ENCODE measurements at regions not wholly inside any gene's neighbourhood (a gene's known extent, or its start where the extent isn't known, plus 50 kb on each side); places are given as distances from the start of the nearest gene placed in this dataset.
"Not testable (repeated sequence)": the region's sequence is repeated elsewhere in the genome, so short reads cannot be mapped to it uniquely, and the experiment has no call there.

DNA sequence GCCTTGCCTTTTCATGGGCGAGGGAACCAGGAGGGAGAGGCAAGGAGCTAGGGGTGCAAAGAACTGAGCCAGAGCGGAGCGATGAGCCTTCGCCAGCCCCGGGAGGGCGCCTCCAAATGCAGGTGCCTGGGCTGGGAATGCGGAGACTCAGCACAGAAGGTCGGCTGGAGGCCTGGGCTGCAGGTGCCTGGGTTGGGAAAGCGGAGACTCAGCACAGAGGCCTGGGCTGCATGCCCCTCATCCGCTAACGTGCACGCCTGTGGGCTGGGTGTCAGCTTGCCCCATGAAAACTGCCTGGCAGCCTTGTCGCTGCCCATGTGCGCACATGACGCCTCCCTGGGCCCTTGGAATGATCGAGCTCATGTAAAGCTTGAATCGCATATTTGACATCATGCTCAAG is 51.8 kb downstream of the POM121L12 start:
- no peaks in the 10 kb centered on the region for H3K27me3 Mint-ChIP-seq
- H3K9me3 Mint-ChIP-seq, result peaks cover 11 to 35% (median 17%) of the 10 kb centered on the region in 9 donors
- DNase-seq (no peak), ATAC-seq (no peak)
- no peak overlapping the region for H3K27ac Mint-ChIP-seq
- H3K4me3 Mint-ChIP-seq, result no peak overlapping the region
- peaks cover 0 to 7% (median 4%) of the 10 kb centered on the region in 3 donors for H3K36me3 Mint-ChIP-seq
- POLR2A ChIA-PET, result no interaction called here
- no peaks in the 10 kb centered on the region for H3K4me1 Mint-ChIP-seq

DNA sequence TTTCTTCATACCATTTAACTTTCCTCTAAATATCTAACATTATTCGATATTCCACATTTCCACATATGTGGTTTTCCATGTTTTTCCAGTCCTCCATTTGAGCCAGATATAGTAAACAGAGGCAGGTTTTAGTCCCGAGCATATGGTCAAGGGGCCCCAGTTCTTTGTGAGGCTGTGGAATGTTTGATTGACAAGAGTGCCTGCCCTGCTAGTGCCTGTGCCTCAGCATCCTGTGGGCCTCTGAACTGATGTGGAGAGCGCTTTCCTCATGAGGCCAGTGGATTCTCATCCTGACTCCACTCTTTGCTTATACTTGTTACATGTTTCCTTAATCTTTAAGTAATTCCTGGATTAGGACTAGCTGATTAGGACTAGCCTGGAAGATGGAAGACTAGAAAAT is 58.8 kb downstream of the POM121L12 start:
- Mint-ChIP-seq H3K9me3 (peaks cover 0 to 24% (median 12%) of the 10 kb centered on the region in 9 donors), H3K4me1 (no peaks in the 10 kb centered on the region), H3K36me3 (peaks cover 0 to 4% (median 0%) of the 10 kb centered on the region in 3 donors), H3K27me3 (no peaks in the 10 kb centered on the region), H3K4me3 (no peak overlapping the region), H3K27ac (no peak overlapping the region)
- POLR2A ChIA-PET, result no interaction called here
- ATAC-seq (no peak), DNase-seq (no peak)

DNA sequence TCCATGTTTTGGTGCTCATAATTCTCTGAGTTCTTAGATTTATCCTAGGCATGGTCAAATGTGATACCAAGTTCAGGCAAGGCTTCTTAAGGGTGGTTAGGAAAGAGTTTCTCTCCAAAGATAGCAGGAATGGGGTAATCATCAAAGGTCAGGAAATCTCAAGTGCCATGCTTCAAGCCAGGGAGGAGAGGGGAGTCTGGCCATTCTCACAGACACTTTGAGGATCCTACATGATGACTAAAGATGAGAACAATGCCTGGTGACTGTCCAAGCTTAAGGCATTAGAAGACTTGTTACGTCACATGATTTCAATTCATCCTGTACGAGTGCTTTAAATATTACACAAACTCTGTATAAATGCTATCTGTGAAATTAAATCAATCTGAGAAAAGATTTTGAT is 59.4 kb downstream of the POM121L12 start:
- Mint-ChIP-seq H3K9me3 (peaks cover 0 to 18% (median 13%) of the 10 kb centered on the region in 9 donors), H3K27ac (no peak overlapping the region), H3K27me3 (no peaks in the 10 kb centered on the region), H3K4me1 (no peaks in the 10 kb centered on the region), H3K4me3 (no peak overlapping the region), H3K36me3 (peaks cover 0 to 4% (median 0%) of the 10 kb centered on the region in 3 donors)
- POLR2A ChIA-PET, result no interaction called here
- DNase-seq (no peak), ATAC-seq (no peak)

DNA sequence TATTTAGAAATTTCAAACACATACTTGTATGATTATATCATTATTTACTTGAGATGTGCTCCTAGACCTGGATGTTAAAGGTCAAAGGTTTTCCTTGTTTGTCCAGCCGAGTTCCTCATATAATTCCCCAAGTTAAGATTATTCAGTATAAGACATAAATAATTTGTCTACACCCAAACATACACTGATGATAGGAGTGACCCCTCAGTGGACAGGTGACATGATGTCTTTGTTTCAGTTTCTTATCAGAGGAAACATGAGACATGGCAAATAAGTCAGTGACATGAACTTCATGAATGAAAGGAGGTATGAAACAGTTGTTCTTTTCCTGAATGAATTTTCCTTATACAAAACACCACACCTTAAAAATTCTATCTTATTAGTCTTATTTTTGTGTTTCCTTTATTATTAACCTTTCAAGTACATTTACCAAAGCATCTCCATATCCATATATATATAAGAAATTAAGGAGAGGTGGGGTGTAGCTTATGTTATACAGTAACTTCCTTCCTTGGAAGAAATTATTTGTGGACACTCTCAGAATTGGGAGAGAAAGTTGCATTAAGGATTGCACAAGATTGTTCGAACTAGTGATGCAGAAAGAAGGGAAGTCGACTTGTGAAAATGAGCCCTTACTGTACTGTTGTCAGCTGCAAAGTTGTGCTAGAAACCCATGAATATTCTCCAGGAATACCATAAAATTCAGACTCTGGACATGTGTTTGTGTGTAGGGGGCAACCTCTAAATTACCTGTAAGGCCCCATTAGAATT is 60.5 kb downstream of the POM121L12 start:
- DNase-seq (no peak), ATAC-seq (no peak)
- H3K27me3 Mint-ChIP-seq, result no peaks in the 10 kb centered on the region
- peaks cover 4 to 22% (median 10%) of the 10 kb centered on the region in 9 donors for H3K9me3 Mint-ChIP-seq
- POLR2A ChIA-PET, result no interaction called here
- peaks cover 0 to 4% (median 0%) of the 10 kb centered on the region in 3 donors for H3K36me3 Mint-ChIP-seq
- H3K27ac Mint-ChIP-seq, result no peak overlapping the region
- H3K4me1 Mint-ChIP-seq, result no peaks in the 10 kb centered on the region
- H3K4me3 Mint-ChIP-seq, result no peak overlapping the region

- peaks cover 0 to 12% (median 0%) of the 10 kb centered on the region in 3 donors for H3K36me3 Mint-ChIP-seq
- ATAC-seq (no peak), DNase-seq (no peak)
- H3K4me1 Mint-ChIP-seq, result no peaks in the 10 kb centered on the region
- H3K27me3 Mint-ChIP-seq, result no peaks in the 10 kb centered on the region
- H3K9me3 Mint-ChIP-seq, result peaks cover 0 to 43% (median 14%) of the 10 kb centered on the region in 9 donors
- H3K4me3 Mint-ChIP-seq, result no peak overlapping the region
- H3K27ac Mint-ChIP-seq, result no peak overlapping the region
- POLR2A ChIA-PET, result no interaction called here
These were observed 64.7 kb downstream of the POM121L12 start for GRCh38 chr7:53100091-53100490.

DNA sequence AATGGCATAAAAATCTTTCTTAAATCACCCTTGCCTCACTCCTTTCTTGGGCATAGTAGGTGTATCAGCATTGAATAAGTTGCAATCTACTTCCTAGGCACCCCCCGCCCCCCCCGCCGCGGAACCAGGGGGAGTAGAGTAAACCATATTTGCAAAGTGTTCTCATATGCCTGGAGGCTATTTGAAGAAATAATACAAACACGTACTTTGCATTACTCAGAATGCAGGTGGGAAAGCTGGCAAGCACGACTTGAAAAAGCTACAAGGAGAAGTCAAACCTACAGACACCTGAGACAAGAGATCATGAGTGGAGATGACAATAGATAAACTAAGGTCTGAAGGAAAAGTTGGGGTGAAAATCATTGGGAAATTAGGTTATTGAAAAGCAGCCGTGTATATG is 65.6 kb downstream of the POM121L12 start:
- Mint-ChIP-seq H3K27me3 (no peaks in the 10 kb centered on the region), H3K36me3 (peaks cover 0 to 12% (median 0%) of the 10 kb centered on the region in 3 donors), H3K4me1 (no peaks in the 10 kb centered on the region), H3K9me3 (peaks cover 0 to 43% (median 17%) of the 10 kb centered on the region in 9 donors), H3K27ac (no peak overlapping the region), H3K4me3 (no peak overlapping the region)
- POLR2A ChIA-PET, result no interaction called here
- no peak for DNase-seq
- no peak for ATAC-seq

DNA sequence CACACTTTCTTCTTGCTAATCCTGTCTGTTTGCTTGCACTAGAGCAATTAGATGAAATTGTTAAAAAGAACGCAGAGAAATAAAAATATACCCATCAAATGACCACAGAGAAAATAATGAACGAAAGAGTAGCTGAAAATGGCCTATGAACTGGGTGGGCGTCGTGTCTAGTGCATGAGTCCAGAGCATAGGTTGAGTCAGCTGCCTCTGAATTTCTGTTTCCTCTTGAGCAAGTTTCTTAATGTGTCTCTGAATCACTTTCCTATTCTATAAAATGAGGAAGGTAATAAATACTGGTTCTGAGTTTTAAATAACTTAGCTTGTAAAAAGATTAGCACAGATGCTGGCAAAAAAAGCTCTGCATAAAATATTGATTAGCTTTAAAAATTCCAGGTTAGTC is 75.0 kb downstream of the POM121L12 start:
- Mint-ChIP-seq H3K27me3 (no peaks in the 10 kb centered on the region), H3K36me3 (no peaks in the 10 kb centered on the region), H3K4me1 (no peaks in the 10 kb centered on the region), H3K4me3 (no peak overlapping the region), H3K9me3 (peaks cover 0 to 16% (median 4%) of the 10 kb centered on the region in 9 donors), H3K27ac (no peak overlapping the region)
- DNase-seq, result no peak
- ATAC-seq, result no peak
- POLR2A ChIA-PET, result no interaction called here

DNA sequence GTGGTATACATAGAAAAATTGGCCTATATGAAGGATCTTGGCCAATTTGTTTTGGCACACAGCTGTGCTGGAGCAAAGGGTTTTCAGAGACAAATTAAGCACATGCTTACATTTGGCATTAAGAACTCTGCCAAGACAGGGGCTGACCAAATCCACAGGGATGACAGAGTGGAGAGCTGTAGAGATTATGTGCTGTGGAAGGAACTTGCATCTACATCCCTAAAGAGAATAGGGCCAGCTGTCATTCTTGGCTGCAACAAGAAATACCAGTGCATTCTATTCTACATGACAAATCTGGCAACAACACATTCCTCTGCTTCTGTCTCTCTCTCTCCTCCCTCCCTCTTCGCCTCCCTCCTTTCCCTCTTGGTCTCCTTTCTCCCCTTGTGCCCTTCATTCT is 75.6 kb downstream of the POM121L12 start:
- Mint-ChIP-seq H3K27me3 (no peaks in the 10 kb centered on the region), H3K36me3 (no peaks in the 10 kb centered on the region), H3K9me3 (peaks cover 0 to 16% (median 4%) of the 10 kb centered on the region in 9 donors), H3K4me3 (no peak overlapping the region), H3K27ac (no peak overlapping the region), H3K4me1 (no peaks in the 10 kb centered on the region)
- ATAC-seq, result no peak
- no peak for DNase-seq
- POLR2A ChIA-PET, result no interaction called here

- Mint-ChIP-seq H3K9me3 (peaks cover 0 to 24% (median 6%) of the 10 kb centered on the region in 9 donors), H3K4me3 (no peak overlapping the region)
- POLR2A ChIA-PET, result no interaction called here
These were observed 78.0 kb downstream of the POM121L12 start for GRCh38 chr7:53113424-53113823.

GRCh38 chr7:53119514-53119941 is 84.1 kb downstream of the POM121L12 start:
- Mint-ChIP-seq H3K36me3 (peaks cover 0 to 4% (median 0%) of the 10 kb centered on the region in 3 donors), H3K27ac (no peak overlapping the region), H3K4me3 (no peak overlapping the region), H3K9me3 (peaks cover 2 to 43% (median 9%) of the 10 kb centered on the region in 9 donors), H3K27me3 (no peaks in the 10 kb centered on the region), H3K4me1 (no peaks in the 10 kb centered on the region)
- no peak for DNase-seq
- POLR2A ChIA-PET, result no interaction called here
- ATAC-seq, result no peak

More at GRCh38 chr7:53113424-53113823, 78.0 kb downstream of the POM121L12 start:
- ATAC-seq, result no peak
- no peaks in the 10 kb centered on the region for H3K4me1 Mint-ChIP-seq
- no peaks in the 10 kb centered on the region for H3K36me3 Mint-ChIP-seq
- DNase-seq, result no peak
- no peak overlapping the region for H3K27ac Mint-ChIP-seq
- H3K27me3 Mint-ChIP-seq, result no peaks in the 10 kb centered on the region

GRCh38 chr7:53121374-53121773 is 85.9 kb downstream of the POM121L12 start:
- Mint-ChIP-seq H3K4me1 (no peaks in the 10 kb centered on the region), H3K4me3 (no peak overlapping the region), H3K9me3 (peaks cover 5 to 42% (median 11%) of the 10 kb centered on the region in 9 donors), H3K27me3 (no peaks in the 10 kb centered on the region), H3K36me3 (peaks cover 0 to 4% (median 0%) of the 10 kb centered on the region in 3 donors), H3K27ac (no peak overlapping the region)
- no peak for DNase-seq
- no peak for ATAC-seq
- POLR2A ChIA-PET, result no interaction called here

DNA sequence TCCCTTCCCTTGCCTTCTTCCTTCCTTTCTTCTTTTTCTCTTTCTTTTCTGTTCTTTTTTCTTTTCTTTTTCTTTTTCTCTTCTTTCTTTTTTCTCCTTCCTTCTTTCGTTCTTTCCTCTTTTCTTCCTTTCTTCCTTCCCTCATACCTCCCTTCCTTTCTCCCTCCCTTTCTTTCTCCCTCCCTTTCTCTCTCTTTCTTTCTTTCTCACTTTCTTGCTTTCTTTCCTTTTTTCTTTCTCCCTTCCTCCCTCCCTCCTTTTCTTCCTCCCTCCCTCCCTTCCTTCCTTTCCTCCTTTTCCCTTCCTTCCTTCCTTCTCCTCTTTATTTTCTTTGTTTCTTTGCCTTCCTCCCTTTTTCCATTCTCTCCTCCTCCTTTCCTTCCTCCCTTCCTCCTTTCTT is 96.3 kb downstream of the POM121L12 start:
- Mint-ChIP-seq H3K27me3 (no peaks in the 10 kb centered on the region), H3K4me3 (no peak overlapping the region), H3K9me3 (peaks cover 2 to 46% (median 18%) of the 10 kb centered on the region in 9 donors), H3K4me1 (no peaks in the 10 kb centered on the region), H3K27ac (no peak overlapping the region), H3K36me3 (no peaks in the 10 kb centered on the region)
- POLR2A ChIA-PET, result no interaction called here
- DNase-seq (no peak), ATAC-seq (no peak)

- POLR2A ChIA-PET, result no interaction called here
- DNase-seq, result no peak
- Mint-ChIP-seq H3K4me3 (no peak overlapping the region), H3K27me3 (no peaks in the 10 kb centered on the region), H3K27ac (no peak overlapping the region), H3K36me3 (peaks cover 0 to 3% (median 0%) of the 10 kb centered on the region in 3 donors), H3K9me3 (peaks cover 4 to 42% (median 16%) of the 10 kb centered on the region in 9 donors), H3K4me1 (no peaks in the 10 kb centered on the region)
- no peak for ATAC-seq
These were observed 116.1 kb downstream of the POM121L12 start for GRCh38 chr7:53151496-53151895.

GRCh38 chr7:53187184-53187583 is 151.8 kb downstream of the POM121L12 start:
- H3K4me3 Mint-ChIP-seq, H3K4me1 Mint-ChIP-seq, H3K27me3 Mint-ChIP-seq, ATAC-seq, H3K36me3 Mint-ChIP-seq, H3K27ac Mint-ChIP-seq, POLR2A ChIA-PET, DNase-seq: not testable (repeated sequence)
- H3K9me3 Mint-ChIP-seq, result peaks cover 6 to 43% (median 15%) of the 10 kb centered on the region in 9 donors

Data from naive thymus-derived CD8-positive, alpha-beta T cell (primary cell).